ENCODE measurements at regions not wholly inside any gene's neighbourhood (a gene's known extent, or its start where the extent isn't known, plus 50 kb on each side); places are given as distances from the start of the nearest gene placed in this dataset.

- no peaks in the 10 kb centered on the region for H3K27me3 ChIP-seq
- 86 to 92% (median 89%) methylated on average over 6 of the region's 6 CpGs for WGBS, 4 donors
- intact Hi-C loops (cut with DNase I), result no loop called here
- DNase-seq (no peak), ATAC-seq (no peak)
- no peak for TF ChIP-seq POLR2A (IDR thresholded peaks at IDR 0.05)
- no peak for TF ChIP-seq CTCF (IDR thresholded peaks at IDR 0.05)
- H3K36me3 ChIP-seq, result no peaks in the 10 kb centered on the region
- peaks cover 0 to 18% (median 0%) of the 10 kb centered on the region in 12 donors for H3K4me1 ChIP-seq
- no peak overlapping the region for H3K4me3 ChIP-seq
- no peaks in the 10 kb centered on the region for H3K9me3 ChIP-seq
- H3K27ac ChIP-seq, result no peak overlapping the region
Measured at GRCh38 chr6:109315341-109316110, 66.7 kb downstream of the CD164 start.

GRCh38 chr6:109314313-109314712 lies 68.0 kb downstream of the CD164 start:
- Histone ChIP-seq H3K36me3 (no peaks in the 10 kb centered on the region), H3K9me3 (no peaks in the 10 kb centered on the region), H3K27ac (no peak overlapping the region), H3K4me3 (no peak overlapping the region), H3K27me3 (no peaks in the 10 kb centered on the region), H3K4me1 (peaks cover 0 to 17% (median 0%) of the 10 kb centered on the region in 12 donors)
- TF ChIP-seq POLR2A (IDR thresholded peaks at IDR 0.05), result no peak
- no peak for TF ChIP-seq CTCF (IDR thresholded peaks at IDR 0.05)
- intact Hi-C loops (cut with DNase I), result loop anchor here in 1 of 10 donors (5.0 kb wide), 1 partner anchor 68 kb away; the partner anchor contains the start of gene CD164
- ATAC-seq (no peak), DNase-seq (no peak)
- 86 to 91% (median 89%) methylated on average over 12 of the region's 12 CpGs for whole genome bisulfite sequencing, 4 donors

GRCh38 chr6:109313139-109313538 lies 69.1 kb downstream of the CD164 start:
- no peaks in the 10 kb centered on the region for H3K9me3 ChIP-seq
- intact Hi-C loops (cut with DNase I), result loop anchor here in 1 of 10 donors (5.0 kb wide), 1 partner anchor 69 kb away; the partner anchor contains the start of gene CD164
- no peak for TF ChIP-seq POLR2A (IDR thresholded peaks at IDR 0.05)
- no peak for TF ChIP-seq CTCF (IDR thresholded peaks at IDR 0.05)
- H3K4me3 ChIP-seq, result no peak overlapping the region
- 51 to 93% (median 70%) methylated on average over 5 of the region's 5 CpGs for WGBS, 4 donors
- ATAC-seq, result peak; percentile 56 to 86 (median 68)
- no peaks in the 10 kb centered on the region for H3K27me3 ChIP-seq
- no peaks in the 10 kb centered on the region for H3K36me3 ChIP-seq
- H3K27ac ChIP-seq, result peak overlapping the region in 1 of 12 donors; percentile 40
- peak in 1 of 5 donors; percentile 51 for DNase-seq
- peaks cover 0 to 7% (median 0%) of the 10 kb centered on the region in 12 donors for H3K4me1 ChIP-seq

DNA sequence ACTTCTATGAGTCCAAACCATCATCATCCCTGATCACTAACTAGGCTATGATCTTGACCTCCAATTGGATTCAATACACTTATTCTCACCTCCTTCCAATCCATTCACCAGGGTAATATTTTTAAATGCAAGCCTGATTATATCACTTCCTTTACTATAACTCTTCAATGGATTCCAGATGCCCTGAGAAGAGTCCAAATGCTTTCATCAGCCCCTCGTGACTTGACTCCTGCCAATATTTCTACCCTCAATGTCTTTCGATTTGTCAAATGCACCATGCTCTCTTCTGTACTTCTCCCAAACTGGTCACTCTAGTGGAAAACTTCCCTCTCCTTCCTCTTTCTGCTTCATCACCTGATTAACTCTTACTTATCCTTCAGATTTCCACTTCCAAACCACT lies 70.8 kb downstream of the CD164 start:
- Histone ChIP-seq H3K27ac (no peak overlapping the region), H3K9me3 (no peaks in the 10 kb centered on the region), H3K4me1 (peaks cover 0 to 8% (median 0%) of the 10 kb centered on the region in 12 donors), H3K4me3 (no peak overlapping the region), H3K36me3 (no peaks in the 10 kb centered on the region), H3K27me3 (no peaks in the 10 kb centered on the region)
- no peak for ATAC-seq
- WGBS, 4 donors, result 71 to 82% (median 78%) methylated on average over 2 of the region's 2 CpGs
- intact Hi-C loops (cut with DNase I), result loop anchor here in 1 of 10 donors (5.0 kb wide), 1 partner anchor 71 kb away; the partner anchor contains the start of gene CD164
- DNase-seq, result no peak
- TF ChIP-seq POLR2A (IDR thresholded peaks at IDR 0.05), result no peak
- TF ChIP-seq CTCF (IDR thresholded peaks at IDR 0.05), result no peak

All from heart left ventricle (tissue), 16 donors.